SJCRH30 (cell line): ENCODE measurements at regions not wholly inside any gene's neighbourhood (a gene's known extent, or its start where the extent isn't known, plus 50 kb on each side); places are given as distances from the start of the nearest gene placed in this dataset.
A peak's percentile ranks its signal among the peaks of the same experiment; 100 is the strongest.
"Not testable (repeated sequence)": the region's sequence is repeated elsewhere in the genome, so short reads cannot be mapped to it uniquely, and the experiment has no call there.

ENCODE experiments used
- DNase-seq, 2 experiments: peaks; one replicate each; pipeline ENCODE4 v3.0.0-alpha.2; 2015 to 2020
- H3K27ac ChIP-seq: fragments of 250-450 bp; sonication (Bioruptor Pico); 2 replicates; pipeline ENCODE4 v1.5.1; 2020; ENCODE audit warnings: mild to moderate bottlenecking, moderate library complexity
- H3K27me3 ChIP-seq: fragments of 250-450 bp; sonication (Bioruptor Pico); 2 replicates; pipeline ENCODE4 v1.5.1; 2020; ENCODE audit warnings: mild to moderate bottlenecking, moderate library complexity
- H3K36me3 ChIP-seq: fragments of 250-450 bp; sonication (Bioruptor Pico); 2 replicates; pipeline ENCODE4 v1.5.1; 2020; ENCODE audit warnings: mild to moderate bottlenecking, moderate library complexity
- H3K4me1 ChIP-seq: fragments of 250-450 bp; sonication (Bioruptor Pico); 2 replicates; pipeline ENCODE4 v1.5.1; 2020; ENCODE audit warnings: mild to moderate bottlenecking, moderate library complexity
- H3K4me3 ChIP-seq: fragments of 250-450 bp; sonication (Bioruptor Pico); 2 replicates; pipeline ENCODE4 v1.5.1; 2020; ENCODE audit warnings: mild to moderate bottlenecking, moderate library complexity
- H3K9me3 ChIP-seq: fragments of 250-450 bp; sonication (Bioruptor Pico); replicated peaks from 2 replicates; pipeline ENCODE4 v1.5.1; 2020; ENCODE audit warnings: mild to moderate bottlenecking, moderate library complexity

DNA sequence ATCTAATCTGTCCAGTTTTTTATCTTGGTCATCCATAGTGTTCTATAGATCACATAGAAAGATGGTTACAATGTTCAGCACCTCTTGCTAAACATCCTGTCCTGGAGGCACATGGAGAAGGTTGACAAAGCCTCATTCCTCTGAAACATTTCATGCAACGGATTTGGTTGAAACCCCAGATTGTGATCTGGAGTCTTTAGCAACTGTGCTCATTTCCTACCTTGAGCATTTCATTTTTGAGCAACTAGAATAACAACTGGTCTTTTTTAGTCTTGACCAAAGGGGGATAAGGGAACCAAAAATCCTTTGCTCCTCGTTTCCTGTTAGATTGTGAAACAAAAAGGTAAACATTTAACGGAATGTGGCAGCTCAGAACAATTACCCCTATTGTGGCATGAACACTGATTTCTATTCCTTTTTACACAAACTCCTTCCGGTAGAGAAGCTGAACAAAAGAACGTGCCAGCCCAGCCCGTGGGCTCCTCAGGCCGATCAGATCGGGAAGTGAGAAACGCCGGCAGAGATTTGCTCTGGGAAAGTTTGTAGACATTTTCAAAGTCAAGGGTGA is 94.7 kb upstream of the ERRFI1 start:
- H3K4me1 ChIP-seq = peaks cover 36% of the 10 kb centered on the region
- no peaks in the 10 kb centered on the region for H3K36me3 ChIP-seq
- no peaks in the 10 kb centered on the region for H3K27me3 ChIP-seq
- H3K27ac ChIP-seq = peak overlapping the region; percentile 65
- DNase-seq = peak; percentile 30 to 61
- peaks cover 7% of the 10 kb centered on the region; the same call in 1 of the 2 replicates for H3K9me3 ChIP-seq
- H3K4me3 ChIP-seq = 0 out of 2 replicates have a peak overlapping the region, but pooled peaks have one; percentile 1

DNA sequence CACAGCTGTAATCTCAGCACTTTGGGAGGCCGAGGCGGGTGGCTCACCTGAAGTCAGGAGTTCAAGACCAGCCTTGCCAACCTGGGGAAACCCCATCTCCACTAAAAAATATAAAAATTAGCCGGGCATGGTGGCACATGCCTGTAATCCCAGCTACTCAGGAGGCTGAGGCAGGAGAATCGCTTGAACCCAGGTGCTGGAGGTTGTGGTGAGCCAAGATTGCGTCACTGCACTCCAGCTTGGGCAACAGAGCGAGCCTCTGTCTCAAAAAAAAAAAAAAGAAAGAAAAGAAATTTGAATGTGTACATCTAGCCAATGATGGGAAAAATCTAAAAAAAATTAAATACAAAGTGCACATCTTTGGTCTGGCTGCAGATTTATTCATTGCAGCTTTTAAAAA is 92.6 kb upstream of the ERRFI1 start:
- not testable (repeated sequence) for H3K36me3 ChIP-seq, H3K27me3 ChIP-seq, H3K27ac ChIP-seq, DNase-seq, H3K9me3 ChIP-seq, H3K4me3 ChIP-seq
- H3K4me1 ChIP-seq = peaks cover 36% of the 10 kb centered on the region

DNA sequence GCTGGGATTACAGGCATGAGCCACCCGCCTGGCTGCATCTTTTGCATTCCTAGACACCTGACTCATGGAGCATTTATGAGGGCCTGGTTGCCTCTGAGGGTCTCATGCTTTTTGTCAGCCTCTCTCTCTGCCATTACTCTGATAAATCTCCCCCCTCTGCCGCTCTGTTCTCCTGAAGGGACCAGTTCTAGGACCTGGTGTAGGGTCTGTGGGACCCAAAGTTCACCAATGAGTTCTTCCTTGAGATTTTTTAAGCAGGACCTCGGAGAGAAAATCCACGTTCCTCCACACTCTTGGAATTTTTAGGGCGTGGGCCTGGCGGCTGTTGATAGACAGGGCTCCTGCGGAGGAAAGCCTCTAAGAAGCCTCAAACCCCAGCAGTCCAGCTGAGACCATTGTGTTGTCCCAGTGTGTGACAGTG is 91.9 kb upstream of the ERRFI1 start:
- peak; percentile 33 to 37 for DNase-seq

DNA sequence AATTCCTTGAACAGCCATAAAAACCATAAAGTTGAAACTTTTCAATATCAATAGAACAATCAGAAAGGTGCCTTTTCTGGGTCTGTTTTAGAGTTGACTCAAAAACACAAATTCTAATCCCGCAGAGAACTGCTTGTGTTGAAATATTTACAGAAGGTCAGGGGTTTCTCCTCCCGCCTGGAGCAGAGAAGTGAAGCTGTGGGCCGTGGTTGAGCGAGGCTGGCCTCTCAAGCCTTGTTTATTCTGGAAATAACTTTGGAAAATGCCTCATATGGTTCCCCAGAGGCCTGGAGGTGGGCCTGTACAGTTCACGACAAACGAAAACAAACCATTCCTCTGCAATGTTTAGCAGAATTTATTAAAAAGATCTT is 90.8 kb upstream of the ERRFI1 start:
- DNase-seq = peak; percentile 71 to 76
- Histone ChIP-seq H3K27me3 (no peaks in the 10 kb centered on the region), H3K36me3 (no peaks in the 10 kb centered on the region), H3K27ac (peak overlapping the region; percentile 67), H3K4me3 (peak overlapping the region; percentile 37), H3K9me3 (no peaks in the 10 kb centered on the region), H3K4me1 (peaks cover 37% of the 10 kb centered on the region)

More for the DNA sequence above, 91.9 kb upstream of the ERRFI1 start:
- no peaks in the 10 kb centered on the region for H3K27me3 ChIP-seq
- peaks cover 41% of the 10 kb centered on the region for H3K4me1 ChIP-seq
- peak overlapping the region; percentile 67 for H3K27ac ChIP-seq
- H3K4me3 ChIP-seq = no peak overlapping the region
- H3K36me3 ChIP-seq = no peaks in the 10 kb centered on the region
- H3K9me3 ChIP-seq = no peaks in the 10 kb centered on the region

DNA sequence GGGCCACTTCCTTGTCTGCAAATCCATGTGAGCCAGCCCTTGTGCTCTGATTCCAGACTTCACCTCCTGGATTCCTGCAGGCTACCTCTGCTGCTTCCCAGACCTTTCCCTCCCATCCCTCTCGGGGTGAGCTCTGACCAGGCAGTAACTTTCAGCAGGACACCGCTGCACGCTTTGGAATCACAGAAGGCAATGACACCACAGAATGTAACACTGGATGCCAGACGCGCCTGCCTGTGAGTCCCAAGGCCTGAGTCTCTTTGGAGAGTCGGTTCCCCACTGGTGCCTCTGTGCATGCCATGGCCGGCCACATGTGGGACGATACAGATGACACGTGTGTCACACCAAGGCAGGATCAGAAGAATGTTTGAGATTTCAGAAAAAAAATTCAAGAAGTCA is 89.7 kb upstream of the ERRFI1 start:
- H3K36me3 ChIP-seq = no peaks in the 10 kb centered on the region
- H3K4me3 ChIP-seq = no peak overlapping the region
- H3K27me3 ChIP-seq = no peaks in the 10 kb centered on the region
- H3K9me3 ChIP-seq = no peaks in the 10 kb centered on the region
- no peak for DNase-seq
- H3K4me1 ChIP-seq = peaks cover 28% of the 10 kb centered on the region
- no peak overlapping the region for H3K27ac ChIP-seq

DNA sequence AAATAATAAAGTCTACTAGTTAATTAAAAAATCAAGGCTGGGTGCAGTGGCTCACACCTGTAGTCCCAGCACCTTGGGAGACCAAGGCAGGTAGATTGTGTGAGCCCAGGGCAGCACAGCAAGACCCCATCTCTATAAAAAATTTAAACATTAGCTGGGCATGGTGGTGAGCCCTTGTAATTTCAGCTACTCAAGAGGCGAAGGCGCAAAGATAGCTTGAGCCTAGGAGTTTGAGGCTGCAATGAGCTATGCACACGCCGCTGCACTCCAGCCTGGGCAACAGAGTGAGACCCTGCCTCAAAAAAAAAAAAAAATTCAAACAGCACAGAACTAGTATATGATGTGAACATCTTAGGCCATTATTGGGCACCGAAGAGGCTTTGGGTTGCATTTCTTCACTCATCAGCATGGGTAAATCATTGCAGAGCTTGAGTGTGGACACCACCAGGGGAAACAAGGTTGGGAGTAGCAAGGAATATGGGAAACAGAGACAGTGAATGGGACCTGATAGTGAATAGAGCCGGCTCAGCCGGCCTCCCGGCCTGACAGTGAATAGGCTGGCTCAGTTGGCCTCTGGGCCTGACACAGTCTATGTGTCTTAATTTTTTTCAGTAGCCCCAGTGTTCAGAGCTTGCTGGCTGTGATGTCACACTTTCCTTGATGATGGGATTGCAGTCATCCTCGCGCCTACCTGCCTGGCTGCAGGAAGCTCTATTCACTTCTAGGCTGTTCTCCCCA is 89.1 kb upstream of the ERRFI1 start:
- no peaks in the 10 kb centered on the region for H3K27me3 ChIP-seq
- no peak overlapping the region for H3K4me3 ChIP-seq
- no peaks in the 10 kb centered on the region for H3K9me3 ChIP-seq
- no peak overlapping the region for H3K27ac ChIP-seq
- DNase-seq = no peak
- peaks cover 23% of the 10 kb centered on the region for H3K4me1 ChIP-seq
- H3K36me3 ChIP-seq = no peaks in the 10 kb centered on the region

DNA sequence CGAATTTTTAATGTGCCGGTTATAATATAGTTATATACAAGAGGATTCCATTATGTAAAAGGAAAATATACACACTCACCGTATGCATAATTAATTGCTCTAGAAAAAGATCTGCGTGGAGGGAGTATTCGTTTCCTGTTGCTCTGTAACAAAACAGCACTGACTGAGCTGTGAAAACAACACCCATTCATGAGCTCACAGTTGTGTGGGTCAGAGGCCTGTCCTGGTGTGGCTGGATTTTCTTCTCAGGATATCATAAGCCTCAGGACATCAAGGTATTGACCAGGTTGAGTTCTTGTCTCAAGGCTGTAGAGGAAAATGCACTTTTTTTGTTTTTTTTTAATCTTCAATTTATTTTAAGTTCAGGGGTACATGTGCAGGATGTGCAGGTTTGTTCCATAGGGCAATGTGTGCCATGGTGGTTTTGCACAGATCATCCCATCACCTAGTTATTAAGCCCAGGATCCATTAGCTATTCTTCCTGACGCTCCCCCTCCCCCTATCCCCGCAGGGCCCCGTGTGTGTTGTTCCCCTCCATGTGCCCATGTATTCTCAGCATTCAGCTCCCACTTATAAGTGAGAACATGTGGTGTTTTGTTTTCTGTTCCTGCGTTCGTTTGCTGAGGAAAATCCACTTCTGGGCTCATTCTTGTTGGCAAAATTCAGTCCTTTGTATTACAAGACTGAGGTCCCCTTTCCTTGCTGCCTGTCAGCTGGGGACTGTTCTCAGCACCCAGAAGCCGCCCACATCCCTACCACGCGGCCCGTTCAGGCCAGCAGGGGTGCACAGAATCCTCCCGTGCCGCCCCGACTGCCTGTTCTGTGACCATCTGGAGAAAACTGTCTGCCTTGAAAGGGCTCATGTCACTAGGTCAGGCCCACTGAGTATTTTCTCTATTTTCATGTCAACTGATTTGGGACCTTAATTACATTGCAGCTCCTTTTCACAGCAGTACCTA is 87.4 kb upstream of the ERRFI1 start:
- Histone ChIP-seq H3K4me1 (peaks cover 21% of the 10 kb centered on the region), H3K36me3 (no peaks in the 10 kb centered on the region), H3K4me3 (no peak overlapping the region), H3K27ac (no peak overlapping the region), H3K27me3 (no peaks in the 10 kb centered on the region), H3K9me3 (no peaks in the 10 kb centered on the region)
- DNase-seq = peak in 1 of 2 experiments; percentile 38

DNA sequence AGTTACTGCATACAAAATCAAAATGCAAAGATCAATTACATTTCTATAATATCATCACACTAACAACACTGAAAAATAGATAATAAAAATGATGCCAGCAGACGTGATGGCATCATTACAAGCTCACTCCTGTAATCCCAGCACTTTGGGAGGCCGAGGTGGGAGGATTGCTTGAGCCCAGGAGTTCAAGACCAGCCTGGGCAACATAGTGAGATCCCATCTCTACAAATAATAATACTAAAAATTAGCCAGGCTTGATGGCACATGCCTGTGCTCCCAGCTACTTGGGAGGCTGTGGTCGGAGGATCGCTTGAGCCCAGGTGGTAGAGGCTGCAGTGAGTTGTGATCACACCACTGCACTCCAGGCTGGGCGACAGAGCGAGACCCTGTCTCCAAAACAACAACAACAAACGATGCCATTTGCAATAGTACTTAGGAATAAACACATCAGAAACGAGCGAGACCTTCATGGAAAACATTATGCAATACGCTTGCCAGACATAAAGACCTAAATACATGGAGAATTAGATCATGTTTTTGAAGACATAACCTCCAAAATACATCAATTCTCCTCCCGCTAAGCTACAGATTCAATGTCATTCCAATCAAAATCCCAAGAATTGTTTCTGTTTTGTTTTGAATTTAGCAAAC is 86.6 kb upstream of the ERRFI1 start:
- no peak for DNase-seq
- H3K36me3 ChIP-seq = no peaks in the 10 kb centered on the region
- H3K4me3 ChIP-seq = no peak overlapping the region
- H3K27ac ChIP-seq = no peak overlapping the region
- peaks cover 2% of the 10 kb centered on the region; the same call in 1 of the 2 replicates for H3K9me3 ChIP-seq
- H3K4me1 ChIP-seq = peaks cover 15% of the 10 kb centered on the region
- H3K27me3 ChIP-seq = no peaks in the 10 kb centered on the region

DNA sequence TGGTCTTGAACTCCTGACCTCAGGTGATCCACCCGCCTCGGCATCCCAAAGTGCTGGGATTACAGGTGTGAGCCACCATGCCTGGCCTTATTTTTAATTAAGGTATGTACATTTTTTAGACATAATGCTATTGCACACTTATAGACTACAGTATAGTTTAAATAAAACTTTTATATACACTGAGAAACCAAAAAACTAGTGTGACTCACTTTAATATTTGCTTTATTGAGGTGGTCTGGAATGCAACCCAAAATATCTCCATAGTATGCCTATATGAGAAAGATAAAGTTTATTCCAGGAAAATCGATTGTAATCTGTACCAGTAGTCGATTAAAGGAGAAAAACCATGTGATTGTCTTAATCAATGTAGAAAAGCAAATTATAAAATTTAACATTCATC is 85.5 kb upstream of the ERRFI1 start:
- Histone ChIP-seq H3K4me1 (peaks cover 20% of the 10 kb centered on the region), H3K9me3 (peaks cover 9% of the 10 kb centered on the region; the same call in 1 of the 2 replicates), H3K36me3 (no peaks in the 10 kb centered on the region), H3K4me3 (no peak overlapping the region), H3K27ac (no peak overlapping the region), H3K27me3 (no peaks in the 10 kb centered on the region)
- DNase-seq = no peak

DNA sequence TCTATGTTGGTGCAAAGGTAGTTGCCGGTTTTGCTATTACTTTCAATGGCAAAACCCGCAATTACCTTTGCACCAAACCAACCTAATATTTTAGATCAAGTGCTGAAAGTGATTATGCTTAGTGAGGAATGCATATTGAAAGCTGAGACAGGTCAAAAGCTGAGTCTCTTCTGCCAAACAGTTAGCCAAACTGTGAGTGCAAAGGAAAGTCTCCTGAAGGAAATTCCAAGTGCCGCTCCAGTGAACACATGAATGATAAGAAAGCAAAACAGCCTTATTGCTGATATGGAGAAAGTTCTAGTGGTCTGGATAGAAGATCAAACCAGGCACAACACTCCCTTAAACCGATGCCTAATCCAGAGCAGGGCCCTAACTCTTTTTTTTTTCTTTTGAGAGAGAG is 83.1 kb upstream of the ERRFI1 start:
- no peak for DNase-seq
- Histone ChIP-seq H3K9me3 (peaks cover 12% of the 10 kb centered on the region), H3K36me3 (no peaks in the 10 kb centered on the region), H3K27me3 (no peaks in the 10 kb centered on the region), H3K4me3 (no peak overlapping the region), H3K27ac (no peak overlapping the region), H3K4me1 (peaks cover 18% of the 10 kb centered on the region)

DNA sequence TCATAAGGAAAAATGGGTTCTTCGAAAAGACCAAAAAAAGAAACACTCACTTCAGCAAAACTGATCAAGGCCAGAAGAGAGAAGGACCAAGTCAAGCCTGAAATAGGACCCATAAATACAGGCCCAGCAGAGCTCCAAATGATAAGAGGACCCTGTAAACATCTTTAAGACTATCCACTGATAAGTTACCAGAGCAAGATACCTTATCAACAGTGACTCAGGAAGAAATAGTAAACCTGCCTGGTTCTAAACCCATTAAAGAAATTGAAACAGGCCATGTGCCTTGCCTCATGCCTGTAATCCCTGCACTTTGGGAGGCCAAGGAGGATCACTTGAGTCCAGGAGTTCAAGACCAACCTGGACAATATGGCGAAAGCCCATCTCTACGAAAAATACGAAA is 81.8 kb upstream of the ERRFI1 start:
- Histone ChIP-seq H3K27me3 (no peaks in the 10 kb centered on the region), H3K36me3 (no peaks in the 10 kb centered on the region), H3K9me3 (peaks cover 12% of the 10 kb centered on the region), H3K4me3 (no peak overlapping the region), H3K4me1 (peaks cover 12% of the 10 kb centered on the region), H3K27ac (no peak overlapping the region)
- DNase-seq = no peak

DNA sequence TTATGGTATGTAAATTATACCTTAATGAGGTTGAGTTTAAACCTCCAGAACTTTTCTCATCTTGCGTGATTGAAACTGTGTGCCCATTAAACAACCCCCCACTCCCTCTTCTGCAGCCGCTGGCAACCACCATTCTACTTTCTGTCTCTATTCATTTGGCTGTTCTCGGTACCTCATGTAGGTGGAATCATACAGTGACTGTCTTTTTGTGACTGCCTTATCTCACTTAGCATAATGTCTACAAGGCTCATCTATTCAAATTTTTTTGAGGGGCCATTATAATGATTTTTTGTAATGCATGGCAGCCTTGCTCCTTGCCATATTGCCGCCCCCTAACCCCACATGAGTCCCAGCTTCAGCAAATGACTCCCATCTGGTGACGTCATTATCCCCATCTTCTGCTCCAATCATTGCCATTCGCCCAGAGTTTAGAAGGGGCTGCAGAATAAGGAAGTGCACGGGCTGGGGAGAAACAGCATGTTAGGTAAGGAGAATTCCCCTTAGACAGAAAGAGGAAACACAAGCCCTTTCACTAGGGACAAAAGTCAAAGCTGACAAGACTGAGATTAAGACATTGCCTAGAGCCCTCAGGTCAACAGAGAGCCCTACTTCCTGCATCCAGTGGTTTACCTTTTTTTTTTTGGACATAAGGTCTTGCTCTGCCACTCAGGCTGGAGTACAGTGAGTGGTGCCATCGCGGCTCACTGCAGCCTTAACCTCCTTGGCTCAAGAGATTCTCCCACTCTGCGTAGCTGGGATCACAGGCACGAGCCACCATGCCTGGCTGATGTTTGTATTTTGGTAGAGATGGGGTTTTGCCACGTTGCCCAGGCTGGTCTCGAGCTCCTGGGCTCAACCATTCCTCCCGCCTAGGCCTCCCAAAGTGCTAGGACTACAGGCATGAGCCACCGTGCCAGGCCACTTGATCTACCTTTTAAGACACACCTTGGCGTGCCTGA is 78.4 kb upstream of the ERRFI1 start:
- H3K27me3 ChIP-seq = no peaks in the 10 kb centered on the region
- H3K27ac ChIP-seq = no peak overlapping the region
- H3K36me3 ChIP-seq = no peaks in the 10 kb centered on the region
- H3K9me3 ChIP-seq = peaks cover 12% of the 10 kb centered on the region
- DNase-seq = no peak
- H3K4me3 ChIP-seq = no peak overlapping the region
- peaks cover 12% of the 10 kb centered on the region for H3K4me1 ChIP-seq

DNA sequence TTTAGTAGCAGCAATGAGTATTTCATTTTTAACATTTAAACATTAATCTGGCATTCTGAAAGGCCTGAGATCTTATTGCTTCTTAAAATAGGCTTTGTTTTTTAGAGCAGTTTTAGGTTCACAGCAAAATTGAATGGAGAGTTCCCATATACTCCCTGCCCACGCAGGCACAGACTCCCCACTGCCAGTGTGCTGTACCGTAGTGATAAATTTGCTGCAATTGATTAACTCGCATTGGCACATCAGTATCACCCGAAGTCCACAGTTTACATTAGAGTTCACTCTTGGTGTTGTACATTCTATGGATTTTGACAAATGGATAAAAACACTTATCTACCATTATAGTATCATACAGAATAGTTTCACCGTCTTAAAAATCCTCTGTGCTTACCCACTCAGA is 71.8 kb upstream of the ERRFI1 start:
- Histone ChIP-seq H3K4me3 (no peak overlapping the region), H3K4me1 (peaks cover 42% of the 10 kb centered on the region), H3K9me3 (no peaks in the 10 kb centered on the region), H3K27ac (peak overlapping the region; percentile 75), H3K27me3 (no peaks in the 10 kb centered on the region), H3K36me3 (no peaks in the 10 kb centered on the region)
- no peak for DNase-seq
